ENCODE measurements at regions not wholly inside any gene's neighbourhood (a gene's known extent, or its start where the extent isn't known, plus 50 kb on each side); places are given as distances from the start of the nearest gene placed in this dataset.

DNA sequence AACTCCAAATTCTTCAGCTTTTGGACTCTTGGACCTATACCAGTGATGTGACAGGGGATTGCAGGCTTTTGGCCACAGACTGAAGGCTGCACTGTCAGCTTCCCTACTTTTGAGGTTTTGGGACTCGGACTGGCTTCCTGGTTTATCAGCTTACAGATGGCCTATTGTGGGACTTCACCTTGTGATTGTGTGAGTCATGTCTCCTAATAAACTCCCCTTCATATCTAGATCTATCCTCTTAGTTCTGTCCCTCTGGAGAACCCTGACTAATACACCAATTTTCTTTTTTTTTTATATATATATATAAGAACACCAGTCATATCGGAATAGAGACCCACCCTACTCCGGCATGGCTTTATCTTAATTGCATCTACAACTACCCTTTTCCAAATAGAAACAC is 166.8 kb downstream of the ETV1 start:
- TF ChIP-seq POLR2AphosphoS5 (IDR thresholded peaks at IDR 0.05; ENCODE audit: low read depth, low read length) (no peak), SIN3A (IDR thresholded peaks at IDR 0.05; ENCODE audit: borderline replicate concordance, insufficient read depth, low read length) (no peak), TAF1 (IDR thresholded peaks at IDR 0.05; ENCODE audit: borderline replicate concordance, insufficient read depth, low read length) (no peak), FOXP2 (optimal IDR thresholded peaks at IDR 0.05; ENCODE audit: borderline replicate concordance, extremely low read depth, extremely low read length, insufficient read depth) (no peak)
- TF ChIP-seq, protein P1, sequence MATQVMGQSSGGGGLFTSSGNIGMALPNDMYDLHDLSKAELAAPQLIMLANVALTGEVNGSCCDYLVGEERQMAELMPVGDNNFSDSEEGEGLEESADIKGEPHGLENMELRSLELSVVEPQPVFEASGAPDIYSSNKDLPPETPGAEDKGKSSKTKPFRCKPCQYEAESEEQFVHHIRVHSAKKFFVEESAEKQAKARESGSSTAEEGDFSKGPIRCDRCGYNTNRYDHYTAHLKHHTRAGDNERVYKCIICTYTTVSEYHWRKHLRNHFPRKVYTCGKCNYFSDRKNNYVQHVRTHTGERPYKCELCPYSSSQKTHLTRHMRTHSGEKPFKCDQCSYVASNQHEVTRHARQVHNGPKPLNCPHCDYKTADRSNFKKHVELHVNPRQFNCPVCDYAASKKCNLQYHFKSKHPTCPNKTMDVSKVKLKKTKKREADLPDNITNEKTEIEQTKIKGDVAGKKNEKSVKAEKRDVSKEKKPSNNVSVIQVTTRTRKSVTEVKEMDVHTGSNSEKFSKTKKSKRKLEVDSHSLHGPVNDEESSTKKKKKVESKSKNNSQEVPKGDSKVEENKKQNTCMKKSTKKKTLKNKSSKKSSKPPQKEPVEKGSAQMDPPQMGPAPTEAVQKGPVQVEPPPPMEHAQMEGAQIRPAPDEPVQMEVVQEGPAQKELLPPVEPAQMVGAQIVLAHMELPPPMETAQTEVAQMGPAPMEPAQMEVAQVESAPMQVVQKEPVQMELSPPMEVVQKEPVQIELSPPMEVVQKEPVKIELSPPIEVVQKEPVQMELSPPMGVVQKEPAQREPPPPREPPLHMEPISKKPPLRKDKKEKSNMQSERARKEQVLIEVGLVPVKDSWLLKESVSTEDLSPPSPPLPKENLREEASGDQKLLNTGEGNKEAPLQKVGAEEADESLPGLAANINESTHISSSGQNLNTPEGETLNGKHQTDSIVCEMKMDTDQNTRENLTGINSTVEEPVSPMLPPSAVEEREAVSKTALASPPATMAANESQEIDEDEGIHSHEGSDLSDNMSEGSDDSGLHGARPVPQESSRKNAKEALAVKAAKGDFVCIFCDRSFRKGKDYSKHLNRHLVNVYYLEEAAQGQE (IDR thresholded peaks at IDR 0.05; ENCODE audit: insufficient read depth in 1 of 2, low read depth in 2 of 2, low read length in 2 of 2): no peak

DNA sequence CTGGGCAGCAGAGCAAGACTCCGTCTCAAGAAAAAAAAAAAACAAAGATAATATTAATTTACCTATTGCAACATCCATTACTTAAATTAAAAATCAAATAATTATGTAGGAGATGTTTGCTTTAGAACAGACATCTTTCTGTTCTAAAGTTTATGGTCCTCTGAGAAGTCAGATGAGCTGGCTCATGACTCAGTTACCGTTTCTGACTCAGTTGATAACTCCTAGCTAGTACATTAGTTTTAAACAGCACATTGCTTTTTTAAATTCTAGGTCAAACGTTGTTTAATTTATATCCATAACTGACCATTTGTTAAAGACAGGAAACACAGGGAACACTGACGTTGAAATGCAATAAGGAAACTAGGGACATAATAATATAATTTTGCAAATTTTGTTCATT is 162.7 kb downstream of the ETV1 start:
- TF ChIP-seq POLR2AphosphoS5 (IDR thresholded peaks at IDR 0.05; ENCODE audit: low read depth, low read length) (no peak), TAF1 (IDR thresholded peaks at IDR 0.05; ENCODE audit: borderline replicate concordance, insufficient read depth, low read length) (no peak), SIN3A (IDR thresholded peaks at IDR 0.05; ENCODE audit: borderline replicate concordance, insufficient read depth, low read length) (no peak), FOXP2 (optimal IDR thresholded peaks at IDR 0.05; ENCODE audit: borderline replicate concordance, extremely low read depth, extremely low read length, insufficient read depth) (no peak)
- TF ChIP-seq, protein P1 (IDR thresholded peaks at IDR 0.05; ENCODE audit: insufficient read depth in 1 of 2, low read depth in 2 of 2, low read length in 2 of 2): no peak

DNA sequence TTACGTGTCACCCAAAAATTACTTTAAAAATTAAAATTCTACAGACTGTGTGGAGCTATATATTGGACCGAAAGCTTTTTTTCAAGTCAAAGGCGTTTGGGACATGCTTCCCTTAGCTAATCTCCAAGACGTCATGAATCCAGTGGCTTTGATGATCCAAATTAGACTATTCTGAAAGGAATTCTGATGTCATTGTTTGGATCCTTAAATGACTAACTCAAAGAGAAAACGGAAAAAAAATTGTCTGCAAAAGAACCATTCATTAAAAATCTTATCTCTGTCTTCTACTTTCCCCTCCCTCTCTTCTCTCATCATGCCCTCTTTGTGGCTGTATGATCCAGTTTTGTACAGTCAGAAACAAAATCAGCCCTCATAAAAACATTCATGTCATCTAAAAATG is 161.8 kb downstream of the ETV1 start:
- TF ChIP-seq, protein P1 (IDR thresholded peaks at IDR 0.05; ENCODE audit: insufficient read depth in 1 of 2, low read depth in 2 of 2, low read length in 2 of 2): no peak
- TF ChIP-seq FOXP2 (optimal IDR thresholded peaks at IDR 0.05; ENCODE audit: borderline replicate concordance, extremely low read depth, extremely low read length, insufficient read depth): no peak
- no peak for TF ChIP-seq TAF1 (IDR thresholded peaks at IDR 0.05; ENCODE audit: borderline replicate concordance, insufficient read depth, low read length)
- no peak for TF ChIP-seq SIN3A (IDR thresholded peaks at IDR 0.05; ENCODE audit: borderline replicate concordance, insufficient read depth, low read length)
- no peak for TF ChIP-seq POLR2AphosphoS5 (IDR thresholded peaks at IDR 0.05; ENCODE audit: low read depth, low read length)

- TF ChIP-seq POLR2AphosphoS5 (IDR thresholded peaks at IDR 0.05; ENCODE audit: low read depth, low read length) (no peak), TAF1 (IDR thresholded peaks at IDR 0.05; ENCODE audit: borderline replicate concordance, insufficient read depth, low read length) (no peak)
These were observed 160.2 kb downstream of the ETV1 start for GRCh38 chr7:13829231-13829630.

DNA sequence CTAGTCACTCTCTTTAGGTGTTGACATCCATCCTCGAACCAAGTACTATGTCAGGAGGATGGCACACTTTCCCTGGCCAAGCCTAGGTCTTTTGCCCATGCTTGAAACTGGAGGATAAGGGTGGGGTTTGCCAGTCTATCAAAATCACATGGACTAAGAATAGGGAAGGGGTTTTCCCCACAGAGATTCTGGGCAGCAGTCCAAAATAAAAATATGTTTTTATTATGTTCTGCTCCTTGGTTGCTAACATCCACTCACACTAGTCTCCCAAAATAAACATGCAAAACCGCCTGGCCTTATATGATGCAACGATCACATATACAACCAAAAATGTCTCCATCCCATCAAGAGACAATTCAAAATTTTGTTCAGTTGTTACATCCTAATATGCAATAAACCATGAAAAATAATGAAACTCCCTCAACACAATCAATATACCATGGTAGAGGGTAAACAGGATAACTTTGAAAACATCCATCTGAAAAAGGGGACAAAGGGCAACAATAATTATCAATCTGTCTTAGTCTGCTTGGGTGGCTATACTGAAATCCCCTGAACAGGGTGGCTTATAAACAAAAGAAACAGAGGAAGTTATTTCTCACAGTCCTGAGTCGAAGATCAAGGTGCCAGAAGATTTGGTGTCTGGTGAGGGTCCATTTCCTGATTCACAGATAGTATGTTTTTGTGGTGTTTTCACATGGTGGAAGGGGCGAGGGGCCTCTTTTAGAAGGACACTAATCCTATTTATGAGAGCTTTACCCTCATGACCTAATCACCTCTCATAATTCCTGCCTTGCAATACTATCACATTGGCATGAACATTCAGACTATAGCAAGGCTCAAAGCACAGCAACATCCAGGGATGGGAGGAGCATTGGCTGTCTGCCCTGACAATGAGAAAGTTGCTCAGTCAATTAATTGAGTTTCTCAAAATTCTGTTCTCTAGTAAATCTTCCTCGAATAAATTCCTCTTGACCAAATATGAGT is 159.3 kb downstream of the ETV1 start:
- TF ChIP-seq, protein P1 (IDR thresholded peaks at IDR 0.05; ENCODE audit: insufficient read depth in 1 of 2, low read depth in 2 of 2, low read length in 2 of 2): no peak
- TF ChIP-seq SIN3A (IDR thresholded peaks at IDR 0.05; ENCODE audit: borderline replicate concordance, insufficient read depth, low read length) (no peak), FOXP2 (optimal IDR thresholded peaks at IDR 0.05; ENCODE audit: borderline replicate concordance, extremely low read depth, extremely low read length, insufficient read depth) (no peak), TAF1 (IDR thresholded peaks at IDR 0.05; ENCODE audit: borderline replicate concordance, insufficient read depth, low read length) (no peak), POLR2AphosphoS5 (IDR thresholded peaks at IDR 0.05; ENCODE audit: low read depth, low read length) (no peak)
